A673 (cell line): ENCODE measurements at regions not wholly inside any gene's neighbourhood (a gene's known extent, or its start where the extent isn't known, plus 50 kb on each side); places are given as distances from the start of the nearest gene placed in this dataset.

ENCODE experiments used
- CTCF ChIP-seq: fragments of 300-800, 200-600 bp; sonication (generic); conservative IDR thresholded peaks from 2 replicates; pipeline ENCODE4 v1.5.1; 2017; ENCODE audit warnings: low read depth, mild to moderate bottlenecking, antibody characterized with exemption, low read length, moderate library complexity, mixed read lengths
- EZH2 ChIP-seq: fragments of 200-600 bp; sonication (generic); IDR thresholded peaks from 2 replicates; pipeline ENCODE4 v1.6.1; 2017; ENCODE audit warnings: borderline replicate concordance, low read depth, mild to moderate bottlenecking, mixed read lengths, antibody characterized with exemption, low read length; ENCODE audit not compliant: poor library complexity, severe bottlenecking

DNA sequence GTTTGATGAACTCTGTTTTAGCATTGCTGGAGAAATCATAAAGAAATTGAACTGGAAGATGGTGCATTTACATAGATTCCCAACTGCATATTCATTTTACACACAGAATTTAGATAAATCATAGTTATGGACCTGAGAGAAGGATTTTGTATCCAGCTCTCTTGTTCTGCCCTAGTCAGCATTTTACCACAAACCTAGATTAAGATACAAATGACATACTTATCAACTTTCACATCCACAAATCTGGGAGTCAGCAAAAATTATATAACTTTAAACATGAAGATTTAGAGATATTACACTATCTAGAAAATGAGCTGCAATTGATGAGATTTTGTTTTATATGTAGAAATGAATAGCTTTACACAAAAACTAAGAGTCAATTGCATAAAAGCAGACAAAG, 632.8 kb downstream of the IGSF11 start:
- no peak for TF ChIP-seq CTCF
- no peak for TF ChIP-seq EZH2
